Stimulated activated CD8-positive, alpha-beta memory T cell treated with anti-CD3 and anti-CD28 coated beads, Interleukin-2, amount 100 ng/mL, for 1 hour (primary cell): ENCODE measurements at regions not wholly inside any gene's neighbourhood (a gene's known extent, or its start where the extent isn't known, plus 50 kb on each side); places are given as distances from the start of the nearest gene placed in this dataset.
"Not testable (repeated sequence)": the region's sequence is repeated elsewhere in the genome, so short reads cannot be mapped to it uniquely, and the experiment has no call there.

Source experiments
- DNase-seq, 2 donors: peaks; one replicate each; pipeline ENCODE4 v3.0.0-alpha.2; 2020; ENCODE audit warnings: low read depth in 2 of 2

- DNase-seq, result no peak
These were observed 286.1 kb upstream of the PMFBP1 start for GRCh38 chr16:72458035-72458434.

GRCh38 chr16:72457243-72457940, 285.4 kb upstream of the PMFBP1 start:
- no peak for DNase-seq

GRCh38 chr16:72455743-72456659, 284.0 kb upstream of the PMFBP1 start:
- DNase-seq, result no peak

GRCh38 chr16:72453856-72454255, 281.9 kb upstream of the PMFBP1 start:
- DNase-seq, result not testable (repeated sequence)

- no peak for DNase-seq
These were observed 272.7 kb upstream of the PMFBP1 start for GRCh38 chr16:72444696-72445095.

GRCh38 chr16:72443809-72444208, 271.9 kb upstream of the PMFBP1 start:
- no peak for DNase-seq

GRCh38 chr16:72442385-72443158, 270.6 kb upstream of the PMFBP1 start:
- DNase-seq, result no peak

- no peak for DNase-seq
These were observed 265.9 kb upstream of the PMFBP1 start for GRCh38 chr16:72437891-72438290.

- no peak for DNase-seq
These were observed 262.2 kb upstream of the PMFBP1 start for GRCh38 chr16:72434159-72434558.

GRCh38 chr16:72430121-72430520, 258.2 kb upstream of the PMFBP1 start:
- no peak for DNase-seq

GRCh38 chr16:72429671-72430081, 257.7 kb upstream of the PMFBP1 start:
- DNase-seq, result no peak

- no peak for DNase-seq
These were observed 256.9 kb upstream of the PMFBP1 start for GRCh38 chr16:72428681-72429376.

GRCh38 chr16:72427783-72428331, 255.9 kb upstream of the PMFBP1 start:
- no peak for DNase-seq

GRCh38 chr16:72427051-72427782, 255.3 kb upstream of the PMFBP1 start:
- DNase-seq, result no peak

GRCh38 chr16:72426386-72426785, 254.4 kb upstream of the PMFBP1 start:
- DNase-seq, result no peak

- DNase-seq, result no peak
These were observed 253.8 kb upstream of the PMFBP1 start for GRCh38 chr16:72425571-72426341.

- no peak for DNase-seq
These were observed 252.8 kb upstream of the PMFBP1 start for GRCh38 chr16:72424757-72425156.

- DNase-seq, result no peak
These were observed 250.4 kb upstream of the PMFBP1 start for GRCh38 chr16:72422308-72422897.

- no peak for DNase-seq
These were observed 247.7 kb upstream of the PMFBP1 start for GRCh38 chr16:72419638-72420037.
